ENCODE measurements at regions not wholly inside any gene's neighbourhood (a gene's known extent, or its start where the extent isn't known, plus 50 kb on each side); places are given as distances from the start of the nearest gene placed in this dataset.

GRCh38 chr13:59494151-59494550 is 669.6 kb downstream of the DIAPH3 start:
- CTCF ChIA-PET = interaction anchor here (1.1 kb wide), 1 partner anchor 102 kb away, joined by 3 read pairs; no protein-coding TSS in a partner anchor
- TF ChIP-seq CTCF (IDR thresholded peaks at IDR 0.05; ENCODE audit: insufficient read depth, low read length, missing control alignments) = no peak

GRCh38 chr13:59494560-59494970 is 669.2 kb downstream of the DIAPH3 start:
- DNase-seq (ENCODE audit: low read depth, low spot score) = peak; percentile 33
- H3K4me3 ChIP-seq (ENCODE audit: low read depth, low read length) = no peak overlapping the region
- ChIA-PET POLR2A (interaction anchor here (0.7 kb wide), 1 partner anchor 46 kb away, joined by 3 read pairs; no protein-coding TSS in a partner anchor), CTCF (interaction anchor here (1.1 kb wide), 1 partner anchor 102 kb away, joined by 3 read pairs; no protein-coding TSS in a partner anchor)
- no peak for TF ChIP-seq CTCF (IDR thresholded peaks at IDR 0.05; ENCODE audit: insufficient read depth, low read length, missing control alignments)

More at GRCh38 chr13:59494151-59494550, 669.6 kb downstream of the DIAPH3 start:
- no peak overlapping the region for H3K4me3 ChIP-seq (ENCODE audit: low read depth, low read length)
- POLR2A ChIA-PET = interaction anchor here (0.7 kb wide), 1 partner anchor 45 kb away, joined by 3 read pairs; no protein-coding TSS in a partner anchor
- DNase-seq (ENCODE audit: low read depth, low spot score) = no peak

GRCh38 chr13:59495299-59495698 is 668.4 kb downstream of the DIAPH3 start:
- no peak for TF ChIP-seq CTCF (IDR thresholded peaks at IDR 0.05; ENCODE audit: insufficient read depth, low read length, missing control alignments)
- no peak overlapping the region for H3K4me3 ChIP-seq (ENCODE audit: low read depth, low read length)
- POLR2A ChIA-PET = interaction anchor here (0.6 kb wide), 1 partner anchor 36 kb away, joined by 3 read pairs; no protein-coding TSS in a partner anchor
- CTCF ChIA-PET = interaction anchor here (0.7 kb wide), 2 partner anchors 11 to 103 kb away, joined by 3 read pairs; no protein-coding TSS in a partner anchor
- DNase-seq (ENCODE audit: low read depth, low spot score) = no peak

GRCh38 chr13:59495936-59496512 is 667.7 kb downstream of the DIAPH3 start:
- ChIA-PET POLR2A (no interaction called here), CTCF (interaction anchor here (0.7 to 1.4 kb wide), 3 partner anchors 10 to 104 kb away, joined by 3 read pairs; no protein-coding TSS in a partner anchor)
- TF ChIP-seq CTCF (IDR thresholded peaks at IDR 0.05; ENCODE audit: insufficient read depth, low read length, missing control alignments) = no peak
- no peak for DNase-seq (ENCODE audit: low read depth, low spot score)
- H3K4me3 ChIP-seq (ENCODE audit: low read depth, low read length) = no peak overlapping the region

- no peak for TF ChIP-seq CTCF (IDR thresholded peaks at IDR 0.05; ENCODE audit: insufficient read depth, low read length, missing control alignments)
- no peak for DNase-seq (ENCODE audit: low read depth, low spot score)
- POLR2A ChIA-PET = no interaction called here
- CTCF ChIA-PET = interaction anchor here (1.4 kb wide), 1 partner anchor 102 kb away, joined by 3 read pairs; no protein-coding TSS in a partner anchor
- no peak overlapping the region for H3K4me3 ChIP-seq (ENCODE audit: low read depth, low read length)
Observed at GRCh38 chr13:59497621-59498247, 666.0 kb downstream of the DIAPH3 start.

GRCh38 chr13:59501004-59501403 is 662.7 kb downstream of the DIAPH3 start:
- no peak overlapping the region for H3K4me3 ChIP-seq (ENCODE audit: low read depth, low read length)
- POLR2A ChIA-PET = no interaction called here
- DNase-seq (ENCODE audit: low read depth, low spot score) = no peak
- CTCF ChIA-PET = no interaction called here
- no peak for TF ChIP-seq CTCF (IDR thresholded peaks at IDR 0.05; ENCODE audit: insufficient read depth, low read length, missing control alignments)
